DMS 273 (cell line): ENCODE measurements at regions not wholly inside any gene's neighbourhood (a gene's known extent, or its start where the extent isn't known, plus 50 kb on each side); places are given as distances from the start of the nearest gene placed in this dataset.

ENCODE experiments used
- DNase-seq: peaks from one replicate; lab custom pipeline; 2025; ENCODE audit not compliant: unreplicated experiment; lab: John Stamatoyannopoulos, UW

- DNase-seq = peak; percentile 29
These were observed 240.0 kb upstream of the CAMK1G start for GRCh38 chr1:209343511-209343910.

- peak; percentile 63 for DNase-seq
These were observed 239.4 kb upstream of the CAMK1G start for GRCh38 chr1:209344156-209344555.

- no peak for DNase-seq
These were observed 233.9 kb upstream of the CAMK1G start for GRCh38 chr1:209349363-209350308.

GRCh38 chr1:209353053-209353452 is 230.5 kb upstream of the CAMK1G start:
- no peak for DNase-seq

GRCh38 chr1:209354111-209354839 is 229.2 kb upstream of the CAMK1G start:
- peak; percentile 95 for DNase-seq

GRCh38 chr1:209354840-209355165 is 228.7 kb upstream of the CAMK1G start:
- DNase-seq = no peak

- DNase-seq = no peak
These were observed 228.1 kb upstream of the CAMK1G start for GRCh38 chr1:209355415-209355814.

- DNase-seq = no peak
These were observed 226.5 kb upstream of the CAMK1G start for GRCh38 chr1:209356976-209357377.

GRCh38 chr1:209363112-209363511 is 220.4 kb upstream of the CAMK1G start:
- peak; percentile 75 for DNase-seq

- DNase-seq = no peak
These were observed 218.8 kb upstream of the CAMK1G start for GRCh38 chr1:209364716-209365115.

GRCh38 chr1:209367061-209367772 is 216.3 kb upstream of the CAMK1G start:
- DNase-seq = no peak

GRCh38 chr1:209368864-209369598 is 214.5 kb upstream of the CAMK1G start:
- DNase-seq = peak; percentile 89

- DNase-seq = no peak
These were observed 213.1 kb upstream of the CAMK1G start for GRCh38 chr1:209370241-209370995.

- no peak for DNase-seq
These were observed 208.4 kb upstream of the CAMK1G start for GRCh38 chr1:209375097-209375496.

- no peak for DNase-seq
These were observed 207.7 kb upstream of the CAMK1G start for GRCh38 chr1:209375671-209376365.

- DNase-seq = no peak
These were observed 206.7 kb upstream of the CAMK1G start for GRCh38 chr1:209376774-209377173.

- no peak for DNase-seq
These were observed 205.5 kb upstream of the CAMK1G start for GRCh38 chr1:209377995-209378394.

- no peak for DNase-seq
These were observed 204.2 kb upstream of the CAMK1G start for GRCh38 chr1:209379280-209379679.

GRCh38 chr1:209380420-209380819 is 203.1 kb upstream of the CAMK1G start:
- no peak for DNase-seq
